HFFc6 (cell line): ENCODE measurements at regions not wholly inside any gene's neighbourhood (a gene's known extent, or its start where the extent isn't known, plus 50 kb on each side); places are given as distances from the start of the nearest gene placed in this dataset.

ENCODE experiments used
- DNase-seq: peaks from one replicate; pipeline ENCODE4 v3.0.0-alpha.2; 2018
- H3K27ac Mint-ChIP-seq: 2 replicates; pipeline ENCODE4 v1.8.0; 2020; ENCODE audit warnings: mild to moderate bottlenecking, mixed read lengths
- H3K27me3 Mint-ChIP-seq: 2 replicates; pipeline ENCODE4 v1.8.0; 2021; ENCODE audit warnings: mild to moderate bottlenecking, moderate library complexity, mixed read lengths; ENCODE audit not compliant: insufficient read depth
- H3K36me3 Mint-ChIP-seq: 2 replicates; pipeline ENCODE4 v1.8.0; 2021; ENCODE audit warnings: low read depth, mixed read lengths
- H3K4me1 Mint-ChIP-seq: 2 replicates; pipeline ENCODE4 v1.8.0; 2020; ENCODE audit warnings: low read depth, mixed read lengths
- H3K4me3 Mint-ChIP-seq: 2 replicates; pipeline ENCODE4 v1.8.0; 2020; ENCODE audit warnings: mild to moderate bottlenecking, moderate library complexity, mixed read lengths
- H3K9me3 Mint-ChIP-seq: 2 replicates; pipeline ENCODE4 v1.8.0; 2020; ENCODE audit warnings: mild to moderate bottlenecking, mixed read lengths
- TF ChIP-seq, protein P1 (sequence below): fragments of 200-600 bp; sonication (generic); IDR thresholded peaks from 2 replicates; pipeline ENCODE4 v1.5.0; 2021; ENCODE audit warnings: antibody characterized with exemption, mild to moderate bottlenecking

DNA sequence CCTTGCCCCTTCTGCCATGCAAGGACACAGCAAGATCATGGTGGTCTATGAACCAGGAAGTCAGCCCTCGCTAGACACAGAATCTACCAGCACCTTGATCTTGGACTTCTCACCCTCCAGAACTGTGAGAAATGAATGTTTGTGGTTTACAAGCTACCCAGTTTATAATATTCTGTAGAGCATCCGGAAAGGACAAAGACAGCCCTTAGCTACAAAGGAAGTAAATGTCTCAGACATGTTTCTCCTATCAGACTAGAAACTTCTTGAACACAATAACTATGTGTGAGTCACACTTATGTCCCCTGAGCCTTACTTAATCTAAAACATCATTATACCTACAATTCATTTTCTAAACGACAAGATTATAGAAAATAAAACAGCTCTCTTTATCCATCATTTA is 176.7 kb downstream of the KLHL28 start:
- no peak overlapping the region for H3K27ac Mint-ChIP-seq
- no peak for DNase-seq
- TF ChIP-seq, protein P1, sequence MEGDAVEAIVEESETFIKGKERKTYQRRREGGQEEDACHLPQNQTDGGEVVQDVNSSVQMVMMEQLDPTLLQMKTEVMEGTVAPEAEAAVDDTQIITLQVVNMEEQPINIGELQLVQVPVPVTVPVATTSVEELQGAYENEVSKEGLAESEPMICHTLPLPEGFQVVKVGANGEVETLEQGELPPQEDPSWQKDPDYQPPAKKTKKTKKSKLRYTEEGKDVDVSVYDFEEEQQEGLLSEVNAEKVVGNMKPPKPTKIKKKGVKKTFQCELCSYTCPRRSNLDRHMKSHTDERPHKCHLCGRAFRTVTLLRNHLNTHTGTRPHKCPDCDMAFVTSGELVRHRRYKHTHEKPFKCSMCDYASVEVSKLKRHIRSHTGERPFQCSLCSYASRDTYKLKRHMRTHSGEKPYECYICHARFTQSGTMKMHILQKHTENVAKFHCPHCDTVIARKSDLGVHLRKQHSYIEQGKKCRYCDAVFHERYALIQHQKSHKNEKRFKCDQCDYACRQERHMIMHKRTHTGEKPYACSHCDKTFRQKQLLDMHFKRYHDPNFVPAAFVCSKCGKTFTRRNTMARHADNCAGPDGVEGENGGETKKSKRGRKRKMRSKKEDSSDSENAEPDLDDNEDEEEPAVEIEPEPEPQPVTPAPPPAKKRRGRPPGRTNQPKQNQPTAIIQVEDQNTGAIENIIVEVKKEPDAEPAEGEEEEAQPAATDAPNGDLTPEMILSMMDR = no peak
- H3K4me3 Mint-ChIP-seq = no peak overlapping the region
- peaks cover 14% of the 10 kb centered on the region for H3K9me3 Mint-ChIP-seq
- peaks cover 2% of the 10 kb centered on the region; the same call in 1 of the 2 replicates for H3K27me3 Mint-ChIP-seq
- no peaks in the 10 kb centered on the region for H3K4me1 Mint-ChIP-seq
- H3K36me3 Mint-ChIP-seq = no peaks in the 10 kb centered on the region

DNA sequence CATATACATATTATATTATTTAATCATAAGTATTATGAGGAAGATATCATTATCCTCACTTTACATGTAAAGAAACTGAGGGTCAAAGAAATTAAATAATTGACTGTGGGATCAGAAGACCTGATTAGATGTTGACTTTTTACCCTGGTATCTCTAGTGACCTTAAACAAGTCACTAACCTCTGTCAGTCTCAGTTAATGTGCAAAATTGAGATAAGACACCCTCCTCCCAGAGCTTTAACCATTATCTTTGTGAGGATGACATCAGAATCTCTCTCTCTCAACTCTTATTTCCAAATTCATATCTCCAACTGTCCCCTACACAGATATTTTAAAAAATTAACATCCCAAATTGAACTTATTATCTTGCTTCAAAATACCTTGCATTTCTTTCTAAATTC is 177.8 kb downstream of the KLHL28 start:
- Mint-ChIP-seq H3K4me1 (no peaks in the 10 kb centered on the region), H3K9me3 (peaks cover 14% of the 10 kb centered on the region), H3K27me3 (peaks cover 2% of the 10 kb centered on the region; the same call in 1 of the 2 replicates), H3K27ac (no peak overlapping the region), H3K4me3 (no peak overlapping the region), H3K36me3 (no peaks in the 10 kb centered on the region)
- TF ChIP-seq, protein P1 = no peak
- no peak for DNase-seq

DNA sequence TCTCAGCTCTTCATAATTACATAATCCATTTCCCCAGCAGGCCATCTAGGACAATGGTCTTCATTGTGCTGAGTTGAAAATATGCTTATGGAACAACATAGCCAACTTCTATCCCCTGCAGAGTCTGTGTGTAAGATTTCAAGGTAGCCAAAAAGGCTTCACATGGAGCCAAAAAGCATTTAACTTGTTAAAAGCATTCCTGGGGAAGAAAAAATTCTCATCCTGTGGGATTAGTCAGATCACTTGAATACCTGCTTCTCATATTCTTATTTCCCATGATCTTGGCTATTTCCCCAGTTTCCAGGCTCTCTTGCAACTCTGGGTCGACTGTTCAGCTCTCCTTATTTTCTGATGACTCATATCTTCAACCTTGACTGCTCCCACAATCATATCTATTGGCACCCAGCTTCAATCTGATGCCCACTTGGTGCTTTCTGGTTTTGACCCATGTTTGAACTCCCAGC is 178.9 kb downstream of the KLHL28 start:
- Mint-ChIP-seq H3K4me3 (no peak overlapping the region), H3K4me1 (no peaks in the 10 kb centered on the region), H3K27me3 (peaks cover 2% of the 10 kb centered on the region; the same call in 1 of the 2 replicates), H3K9me3 (peaks cover 14% of the 10 kb centered on the region), H3K36me3 (no peaks in the 10 kb centered on the region), H3K27ac (no peak overlapping the region)
- TF ChIP-seq, protein P1 = no peak
- DNase-seq = no peak

DNA sequence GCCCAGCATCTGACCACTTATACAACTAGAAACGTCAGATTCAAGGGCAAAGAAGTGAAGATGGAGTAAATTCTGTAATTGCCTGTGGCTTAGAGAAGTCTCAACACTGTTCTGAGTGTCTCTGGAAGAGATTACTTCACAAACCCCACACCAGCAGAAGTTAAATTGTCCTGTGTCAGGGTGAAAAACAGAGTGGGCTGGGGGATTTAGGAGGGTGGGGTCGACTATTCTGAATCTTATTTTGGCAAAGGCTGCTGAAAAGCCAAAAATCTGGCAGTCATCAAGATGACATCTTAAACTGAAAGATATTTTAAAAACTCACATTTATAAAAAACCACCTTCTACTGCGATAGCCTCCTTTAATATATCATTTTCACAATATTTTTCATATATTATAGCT is 180.8 kb downstream of the KLHL28 start:
- TF ChIP-seq, protein P1 = no peak
- peaks cover 14% of the 10 kb centered on the region for H3K9me3 Mint-ChIP-seq
- H3K27me3 Mint-ChIP-seq = peaks cover 2% of the 10 kb centered on the region; the same call in 1 of the 2 replicates
- no peak overlapping the region for H3K4me3 Mint-ChIP-seq
- no peak for DNase-seq
- no peaks in the 10 kb centered on the region for H3K36me3 Mint-ChIP-seq
- H3K4me1 Mint-ChIP-seq = no peaks in the 10 kb centered on the region
- H3K27ac Mint-ChIP-seq = no peak overlapping the region

DNA sequence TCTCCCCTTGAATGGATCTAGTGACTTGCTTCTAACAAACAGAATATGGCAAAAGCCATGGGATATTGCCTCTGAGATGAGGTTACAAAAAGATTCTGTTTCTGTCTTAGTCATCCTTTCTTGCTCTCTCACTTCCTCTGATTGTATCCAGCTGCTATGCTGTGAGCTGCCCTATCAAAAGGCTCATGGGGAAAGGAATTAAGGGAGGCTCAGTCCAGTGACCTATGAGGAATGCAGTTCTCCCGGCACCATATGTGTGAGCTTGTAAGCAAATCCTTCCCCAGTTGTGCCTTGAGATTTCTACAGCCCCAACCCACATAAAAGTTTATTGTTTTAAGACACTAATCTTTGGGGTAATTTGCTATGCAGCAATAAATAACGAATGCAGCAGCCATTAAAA is 183.1 kb downstream of the KLHL28 start:
- Mint-ChIP-seq H3K27ac (no peak overlapping the region), H3K9me3 (peaks cover 9% of the 10 kb centered on the region), H3K36me3 (no peaks in the 10 kb centered on the region), H3K27me3 (peaks cover 2% of the 10 kb centered on the region; the same call in 1 of the 2 replicates), H3K4me1 (no peaks in the 10 kb centered on the region), H3K4me3 (no peak overlapping the region)
- TF ChIP-seq, protein P1 = no peak
- no peak for DNase-seq

DNA sequence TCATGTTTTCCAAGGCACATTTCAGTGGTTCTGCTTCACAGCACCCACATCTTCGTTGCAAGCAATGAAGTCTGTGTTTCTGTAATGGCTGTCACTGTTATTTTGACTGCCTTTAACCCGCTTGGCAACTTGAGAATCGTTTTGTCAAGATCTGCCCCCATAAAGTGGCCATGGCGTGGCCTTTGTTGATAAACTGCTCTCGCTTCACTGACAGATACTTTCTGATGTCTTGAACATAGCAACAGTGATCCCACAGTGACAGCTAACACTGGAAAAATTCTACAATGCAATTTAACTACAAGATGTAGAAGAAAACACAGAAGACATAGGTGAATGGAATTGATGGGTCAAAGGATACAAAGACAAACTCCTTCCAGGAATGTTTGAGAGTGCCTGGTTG is 184.2 kb downstream of the KLHL28 start:
- no peak for DNase-seq
- H3K27ac Mint-ChIP-seq = no peak overlapping the region
- H3K4me3 Mint-ChIP-seq = no peak overlapping the region
- TF ChIP-seq, protein P1 = no peak
- no peaks in the 10 kb centered on the region; the same call in 1 of the 2 replicates for H3K9me3 Mint-ChIP-seq
- H3K4me1 Mint-ChIP-seq = no peaks in the 10 kb centered on the region
- no peaks in the 10 kb centered on the region for H3K36me3 Mint-ChIP-seq
- H3K27me3 Mint-ChIP-seq = no peaks in the 10 kb centered on the region
